ENCODE measurements at regions not wholly inside any gene's neighbourhood (a gene's known extent, or its start where the extent isn't known, plus 50 kb on each side); places are given as distances from the start of the nearest gene placed in this dataset.

GRCh38 chr1:102420034-102420433, 423.3 kb upstream of the OLFM3 start:
- TF ChIP-seq CTCF (conservative IDR thresholded peaks at IDR 0.05): no peak
- no peak for TF ChIP-seq ZFX (IDR thresholded peaks at IDR 0.05)

Data from C4-2B (cell line).